IMR-90 (cell line): ENCODE measurements at regions not wholly inside any gene's neighbourhood (a gene's known extent, or its start where the extent isn't known, plus 50 kb on each side); places are given as distances from the start of the nearest gene placed in this dataset.

Experiments used
- ATAC-seq: fragments of 200-7000 bp; cut with Tn5 transposase; 2 replicates; pipeline ENCODE4 v1.9.1; 2020; ENCODE audit warnings: low read depth, mild to moderate bottlenecking, moderate library complexity
- BruUV-seq: library from RNA; stranded (reverse); fragments of 400-500 nt; replicated peaks from 2 replicates; lab custom pipeline; 2021; lab: Mats Ljungman, UMichigan
- CTCF ChIA-PET: fragments of 300-600 bp; formaldehyde crosslinking; extraction: SDS; loops from one replicate; lab custom pipeline; 2021; ENCODE audit warnings: antibody characterized with exemption; lab: Yijun Ruan, JAX
- POLR2A ChIA-PET: fragments of 300-600 bp; sonication (Branson Sonifier 250); formaldehyde crosslinking; loops from one replicate; lab custom pipeline; 2022; ENCODE audit warnings: antibody characterized with exemption; ENCODE audit not compliant: unreplicated experiment; lab: Charles Lee
- DNase-seq: peaks from one replicate; pipeline ENCODE4 v3.0.0; 2013
- H2AFZ ChIP-seq: replicated peaks from 2 replicates; pipeline ENCODE3; 2013; ENCODE audit warnings: low read length, mild to moderate bottlenecking; ENCODE audit not compliant: poor library complexity
- H2AK5ac ChIP-seq: 2 replicates; pipeline ENCODE4 v1.6.1; 2013; ENCODE audit warnings: low read depth, low read length, inconsistent platforms
- H2AK9ac ChIP-seq: replicated peaks from 2 replicates; pipeline ENCODE3; 2013; ENCODE audit warnings: mild to moderate bottlenecking, low read depth, low read length, moderate library complexity; ENCODE audit not compliant: poor library complexity
- H2BK120ac ChIP-seq: 2 replicates; pipeline ENCODE4 v1.6.1; 2013; ENCODE audit warnings: low read depth, low read length, inconsistent platforms
- H2BK15ac ChIP-seq: 3 replicates; pipeline ENCODE4 v1.6.1; 2013; ENCODE audit warnings: low read depth, low read length, inconsistent platforms
- H2BK20ac ChIP-seq: 2 replicates; pipeline ENCODE4 v1.6.1; 2013; ENCODE audit warnings: low read depth, mild to moderate bottlenecking, inconsistent platforms, low read length, moderate library complexity
- H2BK5ac ChIP-seq: 2 replicates; pipeline ENCODE4 v1.6.1; 2013; ENCODE audit warnings: mild to moderate bottlenecking, low read depth, low read length, inconsistent platforms; ENCODE audit not compliant: poor library complexity, severe bottlenecking
- H3K14ac ChIP-seq: replicated peaks from 2 replicates; pipeline ENCODE4 v1.6.1; 2013; ENCODE audit warnings: low read depth, low read length, inconsistent platforms
- H3K18ac ChIP-seq: 2 replicates; pipeline ENCODE4 v1.6.1; 2013; ENCODE audit warnings: low read depth, low read length, control low read depth
- H3K23ac ChIP-seq: 2 replicates; pipeline ENCODE4 v1.6.1; 2013; ENCODE audit warnings: low read depth, low read length, inconsistent platforms
- H3K27ac ChIP-seq: 2 replicates; pipeline ENCODE4 v1.5.1; 2013; ENCODE audit warnings: mild to moderate bottlenecking, control low read depth, low read length; ENCODE audit not compliant: insufficient read depth
- H3K27me3 ChIP-seq: 2 replicates; pipeline ENCODE4 v1.6.1; 2013; ENCODE audit warnings: low read length; ENCODE audit not compliant: control insufficient read depth, insufficient read depth
- H3K36me3 ChIP-seq: 2 replicates; pipeline ENCODE4 v1.6.1; 2013; ENCODE audit warnings: low read length, mixed read lengths; ENCODE audit not compliant: control insufficient read depth, insufficient read depth
- H3K4ac ChIP-seq: 2 replicates; pipeline ENCODE4 v1.6.1; 2013; ENCODE audit warnings: low read depth, low read length, inconsistent platforms
- H3K4me1 ChIP-seq: 2 replicates; pipeline ENCODE4 v1.6.1; 2013; ENCODE audit warnings: low read length, mixed read lengths; ENCODE audit not compliant: control insufficient read depth, insufficient read depth
- H3K4me2 ChIP-seq: 2 replicates; pipeline ENCODE4 v1.6.1; 2013; ENCODE audit warnings: low read depth, mild to moderate bottlenecking, control low read depth, low read length, moderate library complexity
- H3K4me3 ChIP-seq: 2 replicates; pipeline ENCODE4 v1.5.1; 2013; ENCODE audit warnings: low read depth, mild to moderate bottlenecking, control low read depth, low read length, moderate library complexity; ENCODE audit not compliant: insufficient read depth
- H3K56ac ChIP-seq: 2 replicates; pipeline ENCODE4 v1.6.1; 2013; ENCODE audit warnings: low read length, inconsistent platforms; ENCODE audit not compliant: insufficient read depth; ENCODE audit errors: extremely low read depth
- H3K79me1 ChIP-seq, 2 experiments: 2 replicates each; pipeline ENCODE4 v1.6.1; 2013; ENCODE audit warnings: low read length in 2 of 2, inconsistent platforms in 1 of 2, low read depth in 1 of 2
- H3K9ac ChIP-seq: 2 replicates; pipeline ENCODE4 v1.6.1; 2013; ENCODE audit warnings: low read depth, low read length, control low read depth
- H3K9me1 ChIP-seq: 2 replicates; pipeline ENCODE4 v1.6.1; 2013; ENCODE audit warnings: low read length, inconsistent platforms; ENCODE audit not compliant: insufficient read depth
- H3K9me3 ChIP-seq: 2 replicates; pipeline ENCODE4 v1.6.1; 2013; ENCODE audit warnings: low read length; ENCODE audit not compliant: control insufficient read depth, insufficient read depth
- H4K20me1 ChIP-seq: 2 replicates; pipeline ENCODE4 v1.6.1; 2013; ENCODE audit warnings: low read length, inconsistent platforms; ENCODE audit not compliant: insufficient read depth
- H4K5ac ChIP-seq: 2 replicates; pipeline ENCODE4 v1.6.1; 2013; ENCODE audit warnings: mild to moderate bottlenecking, low read depth, low read length, control low read depth
- H4K8ac ChIP-seq, 2 experiments: 2 replicates each; pipeline ENCODE4 v1.6.1; 2013; ENCODE audit warnings: low read depth in 2 of 2, low read length in 2 of 2, control low read depth in 1 of 2, inconsistent platforms in 1 of 2
- H4K91ac ChIP-seq: 2 replicates; pipeline ENCODE4 v1.6.1; 2013; ENCODE audit warnings: low read depth, low read length, inconsistent platforms; ENCODE audit not compliant: insufficient read depth
- BHLHE40 ChIP-seq: fragments of 150-350 bp; IDR thresholded peaks from 2 replicates; pipeline ENCODE4 v1.6.1; 2016; ENCODE audit warnings: mild to moderate bottlenecking, low read depth, low read length
- CEBPB ChIP-seq: IDR thresholded peaks from 2 replicates; pipeline ENCODE4 v1.6.1; 2012; ENCODE audit warnings: low read depth, low read length, improper control_type of control experiment
- FOS ChIP-seq: fragments of 150-350 bp; IDR thresholded peaks from 2 replicates; pipeline ENCODE4 v1.6.1; 2016; ENCODE audit warnings: low read depth, low read length
- SMC3 ChIP-seq: fragments of 150-350 bp; IDR thresholded peaks from 2 replicates; pipeline ENCODE4 v1.6.1; 2016; ENCODE audit warnings: low read depth, mild to moderate bottlenecking, antibody characterized with exemption, low read length, moderate library complexity
- USF2 ChIP-seq: fragments of 150-350 bp; IDR thresholded peaks from 2 replicates; pipeline ENCODE4 v1.6.1; 2017; ENCODE audit warnings: mild to moderate bottlenecking, antibody characterized with exemption, low read length, low read depth
- dilution Hi-C: fragments of 300-500 bp; cut with HindIII; formaldehyde crosslinking; loops from one replicate; pipeline ENCODE4 v1.14.3; 2018; ENCODE audit warnings: low sequenced_read_pairs; ENCODE audit not compliant: unreplicated experiment
- in situ Hi-C: fragments of 300-500 bp; cut with MboI; formaldehyde crosslinking; loops from 3 replicates; pipeline ENCODE4 v1.14.3; 2019; ENCODE audit warnings: low sequenced_read_pairs, inconsistent platforms, mixed read lengths
- intact Hi-C: fragments of 100-400 bp; cut with micrococcal nuclease; formaldehyde crosslinking; loops from 2 replicates; pipeline ENCODE4 v1.10.0; 2022

DNA sequence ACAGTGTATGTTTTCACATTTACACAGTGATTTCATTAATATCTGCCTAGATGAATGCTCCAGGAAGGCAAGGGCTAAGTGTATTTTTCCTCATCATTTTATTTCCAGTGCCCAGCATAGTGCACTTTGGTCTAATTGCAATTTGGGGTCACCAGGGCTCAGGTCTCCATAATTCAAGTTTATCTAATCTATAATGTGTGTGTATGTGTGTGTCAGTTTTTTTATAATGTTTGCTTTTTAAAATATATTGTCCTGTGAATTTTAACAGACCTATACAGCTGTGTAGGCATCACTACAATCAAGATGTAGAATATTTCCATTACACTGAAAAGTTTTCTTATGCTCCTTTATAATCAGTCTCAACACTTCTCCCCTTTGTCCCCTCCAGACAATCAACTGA is 620.4 kb downstream of the STK39 start:
- no peak overlapping the region for H3K4me2 ChIP-seq
- no peak overlapping the region for H2AFZ ChIP-seq

More for the DNA sequence above, 620.4 kb downstream of the STK39 start:
- no peak overlapping the region for H2BK20ac ChIP-seq
- H4K91ac ChIP-seq, result no peak overlapping the region
- TF ChIP-seq BHLHE40, result no peak
- no peak for TF ChIP-seq SMC3
- TF ChIP-seq FOS, result no peak
- no peak for TF ChIP-seq USF2
- TF ChIP-seq CEBPB, result no peak
- no peaks in the 10 kb centered on the region for H3K27me3 ChIP-seq
- H4K5ac ChIP-seq, result no peak overlapping the region
- no peak overlapping the region for H3K4me3 ChIP-seq
- CTCF ChIA-PET, result no interaction called here
- no peak overlapping the region for H3K56ac ChIP-seq
- no peaks in the 10 kb centered on the region for H4K20me1 ChIP-seq
- dilution Hi-C loops (no loop called here), intact Hi-C loops (no loop called here), in situ Hi-C loops (no loop called here)
- H3K36me3 ChIP-seq, result no peaks in the 10 kb centered on the region
- H2BK15ac ChIP-seq, result no peak overlapping the region
- H3K9me3 ChIP-seq, result no peaks in the 10 kb centered on the region
- H2BK5ac ChIP-seq, result no peak overlapping the region
- DNase-seq, result no peak
- no peak overlapping the region for H3K27ac ChIP-seq
- no peak overlapping the region for H3K18ac ChIP-seq
- H3K79me1 ChIP-seq, result no peaks in the 10 kb centered on the region
- no TSS peak for BruUV-seq
- H3K4ac ChIP-seq, result no peak overlapping the region
- no peak overlapping the region for H4K8ac ChIP-seq
- H2BK120ac ChIP-seq, result no peak overlapping the region
- ATAC-seq, result no peak
- no peak overlapping the region for H3K9ac ChIP-seq
- POLR2A ChIA-PET, result no interaction called here
- H3K23ac ChIP-seq, result no peak overlapping the region
- H3K14ac ChIP-seq, result no peak overlapping the region
- no peak overlapping the region for H2AK5ac ChIP-seq
- H3K9me1 ChIP-seq, result no peaks in the 10 kb centered on the region
- H2AK9ac ChIP-seq, result no peak overlapping the region
- H3K4me1 ChIP-seq, result no peaks in the 10 kb centered on the region
